Fibroblast of lung (primary cell): ENCODE measurements at regions not wholly inside any gene's neighbourhood (a gene's known extent, or its start where the extent isn't known, plus 50 kb on each side); places are given as distances from the start of the nearest gene placed in this dataset.

Experiments used
- EZH2 ChIP-seq: IDR thresholded peaks from 2 replicates; pipeline ENCODE4 v1.5.1; 2012; ENCODE audit warnings: low read length, control low read depth, mild to moderate bottlenecking; ENCODE audit errors: missing control alignments
- TF ChIP-seq, protein P1 (sequence below), 2 donors: IDR thresholded peaks in 1 of 2; conservative IDR thresholded peaks in 1 of 2; 1 replicate in 1 of 2; 2 replicates in 1 of 2; pipeline ENCODE4 v1.5.1; 2011 to 2012; ENCODE audit warnings: low read length in 2 of 2, control low read depth in 1 of 2, inconsistent platforms in 1 of 2, low read depth in 1 of 2, mild to moderate bottlenecking in 1 of 2

- TF ChIP-seq, protein P1, sequence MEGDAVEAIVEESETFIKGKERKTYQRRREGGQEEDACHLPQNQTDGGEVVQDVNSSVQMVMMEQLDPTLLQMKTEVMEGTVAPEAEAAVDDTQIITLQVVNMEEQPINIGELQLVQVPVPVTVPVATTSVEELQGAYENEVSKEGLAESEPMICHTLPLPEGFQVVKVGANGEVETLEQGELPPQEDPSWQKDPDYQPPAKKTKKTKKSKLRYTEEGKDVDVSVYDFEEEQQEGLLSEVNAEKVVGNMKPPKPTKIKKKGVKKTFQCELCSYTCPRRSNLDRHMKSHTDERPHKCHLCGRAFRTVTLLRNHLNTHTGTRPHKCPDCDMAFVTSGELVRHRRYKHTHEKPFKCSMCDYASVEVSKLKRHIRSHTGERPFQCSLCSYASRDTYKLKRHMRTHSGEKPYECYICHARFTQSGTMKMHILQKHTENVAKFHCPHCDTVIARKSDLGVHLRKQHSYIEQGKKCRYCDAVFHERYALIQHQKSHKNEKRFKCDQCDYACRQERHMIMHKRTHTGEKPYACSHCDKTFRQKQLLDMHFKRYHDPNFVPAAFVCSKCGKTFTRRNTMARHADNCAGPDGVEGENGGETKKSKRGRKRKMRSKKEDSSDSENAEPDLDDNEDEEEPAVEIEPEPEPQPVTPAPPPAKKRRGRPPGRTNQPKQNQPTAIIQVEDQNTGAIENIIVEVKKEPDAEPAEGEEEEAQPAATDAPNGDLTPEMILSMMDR (conservative IDR thresholded peaks at IDR 0.05 in 1 of 2, IDR thresholded peaks at IDR 0.05 in 1 of 2; ENCODE audit: low read depth in 1 of 2, low read length in 2 of 2), result no peak
- no peak for TF ChIP-seq EZH2
Observed at GRCh38 chr3:176946202-176946601, 251.1 kb downstream of the TBL1XR1 start.
